HPDE6-E6E7 (cell line): ENCODE measurements at regions not wholly inside any gene's neighbourhood (a gene's known extent, or its start where the extent isn't known, plus 50 kb on each side); places are given as distances from the start of the nearest gene placed in this dataset.
A peak's percentile ranks its signal among the peaks of the same experiment; 100 is the strongest.
"Not testable (repeated sequence)": the region's sequence is repeated elsewhere in the genome, so short reads cannot be mapped to it uniquely, and the experiment has no call there.

ENCODE experiments used
- DNase-seq: peaks from one replicate; pipeline ENCODE4 v3.0.0; 2011; ENCODE audit warnings: missing footprints; ENCODE audit errors: extremely low spot score

DNA sequence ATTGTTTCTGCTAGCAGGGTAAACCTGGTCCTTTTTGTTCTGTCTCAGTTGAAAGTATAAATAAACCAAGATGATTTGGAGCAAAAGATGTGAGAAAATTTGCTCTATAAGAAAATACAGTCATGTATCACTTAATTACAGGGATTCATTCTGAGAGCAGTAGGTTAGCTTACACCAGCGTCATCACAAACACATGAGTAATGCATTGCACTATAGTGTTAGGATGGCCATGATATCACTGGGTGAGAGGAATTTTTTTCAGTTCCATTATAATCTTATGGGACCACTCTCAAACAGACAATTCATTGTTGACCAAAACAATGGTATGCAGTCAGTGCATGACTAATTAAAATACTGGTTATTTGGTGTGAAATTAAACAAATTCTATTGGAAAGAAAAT is 430.9 kb downstream of the CHSY3 start:
- peak; percentile 12 for DNase-seq

DNA sequence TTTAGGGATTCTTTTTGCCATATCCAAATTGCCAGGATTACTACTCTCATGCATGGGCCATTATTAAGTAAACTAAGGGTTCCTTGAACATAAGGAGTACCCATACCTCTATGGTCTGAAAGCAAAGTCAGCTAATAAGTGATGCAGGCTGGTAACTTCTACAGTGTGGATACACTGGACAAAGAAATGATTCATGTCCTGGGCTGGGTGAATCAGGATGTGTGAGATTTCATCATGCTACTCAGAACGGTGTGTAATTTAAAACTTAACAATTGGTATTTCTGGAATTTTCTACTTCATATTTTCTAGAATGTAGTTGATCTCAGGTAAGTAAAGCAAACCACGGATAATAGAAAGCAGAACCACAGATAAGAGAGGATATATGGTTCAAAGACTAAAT is 428.8 kb downstream of the CHSY3 start:
- peak; percentile 48 for DNase-seq

DNA sequence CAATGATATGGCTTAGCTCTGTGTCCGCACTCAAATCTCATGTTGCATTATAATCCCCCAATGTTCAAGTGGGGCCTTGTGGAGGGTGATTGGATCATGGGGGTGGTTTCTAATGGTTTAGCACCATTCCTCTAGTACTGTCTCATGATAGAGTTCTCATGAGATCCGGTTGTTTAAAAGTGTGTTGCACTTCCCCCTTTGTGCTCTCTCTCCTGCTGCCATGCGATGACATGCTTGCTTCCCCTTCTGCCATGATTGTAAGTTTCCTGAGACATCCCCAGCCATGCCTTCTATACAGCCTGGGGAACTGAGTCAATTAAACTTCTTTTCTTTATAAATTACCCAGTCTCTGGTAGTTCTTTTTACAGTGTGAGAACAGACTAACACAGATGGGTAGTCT is 427.1 kb downstream of the CHSY3 start:
- DNase-seq: no peak

DNA sequence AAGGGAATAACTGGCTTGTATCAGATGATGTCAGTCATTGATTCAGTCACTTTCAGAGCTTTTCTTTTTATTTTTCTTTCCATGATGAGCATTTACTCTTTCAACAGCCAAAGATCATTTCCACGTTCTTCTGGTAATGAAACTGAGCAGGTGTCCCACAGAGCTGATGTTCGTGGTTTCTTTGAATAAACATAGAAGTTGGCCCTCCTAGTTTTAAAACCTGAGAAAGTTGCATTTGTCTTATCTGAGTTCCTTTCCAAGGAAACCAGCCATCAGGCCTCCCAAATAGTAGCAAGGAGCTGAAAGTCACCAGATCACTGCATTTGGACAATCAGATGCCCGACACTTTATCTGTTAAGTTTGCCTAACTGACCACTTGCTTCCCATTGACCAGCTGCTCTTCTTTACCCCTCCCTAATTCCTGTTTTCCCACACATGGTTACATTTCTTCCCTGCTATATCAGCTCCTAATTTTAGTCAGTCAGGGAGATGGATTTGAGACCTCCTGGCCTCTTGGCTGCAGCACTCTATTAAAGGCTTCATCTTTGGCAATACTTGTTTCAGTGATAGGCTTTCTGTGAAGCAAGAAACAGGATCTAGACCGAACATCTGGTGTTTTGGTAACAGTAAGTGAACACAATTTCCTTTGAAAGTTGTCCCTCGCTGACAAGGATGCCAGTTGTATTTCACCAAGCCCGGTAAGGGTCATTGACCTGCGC is 420.8 kb downstream of the CHSY3 start:
- no peak for DNase-seq

DNA sequence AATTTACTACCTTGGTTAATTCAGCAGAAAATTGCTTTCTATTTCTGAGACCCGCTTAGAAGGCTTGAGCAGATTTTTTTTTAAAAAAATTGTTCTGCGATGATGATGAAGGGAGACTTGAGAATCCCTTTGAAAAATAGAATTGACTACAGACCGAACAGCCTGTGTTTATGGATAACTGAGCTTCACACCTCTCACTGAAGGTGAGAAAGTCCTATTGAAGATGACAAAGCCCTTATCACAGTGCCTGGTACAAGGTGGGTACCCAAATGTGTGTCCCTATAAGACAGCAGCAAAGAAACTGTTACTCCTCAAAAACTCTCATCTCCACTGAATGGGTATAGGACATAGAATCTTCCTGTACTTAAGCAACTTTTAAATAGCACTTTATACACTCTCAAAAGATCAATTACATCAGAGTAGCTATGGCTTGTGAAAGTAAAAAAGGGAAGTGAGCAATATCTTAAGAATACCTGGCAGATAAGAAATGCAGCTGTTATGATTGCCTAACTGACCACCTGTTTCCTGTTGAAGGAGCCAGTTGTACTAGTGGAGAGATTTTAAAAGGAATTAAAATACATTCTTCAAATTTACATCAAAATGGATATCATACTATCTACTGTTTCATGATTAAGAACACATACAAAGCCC is 419.7 kb downstream of the CHSY3 start:
- peak; percentile 12 for DNase-seq

DNA sequence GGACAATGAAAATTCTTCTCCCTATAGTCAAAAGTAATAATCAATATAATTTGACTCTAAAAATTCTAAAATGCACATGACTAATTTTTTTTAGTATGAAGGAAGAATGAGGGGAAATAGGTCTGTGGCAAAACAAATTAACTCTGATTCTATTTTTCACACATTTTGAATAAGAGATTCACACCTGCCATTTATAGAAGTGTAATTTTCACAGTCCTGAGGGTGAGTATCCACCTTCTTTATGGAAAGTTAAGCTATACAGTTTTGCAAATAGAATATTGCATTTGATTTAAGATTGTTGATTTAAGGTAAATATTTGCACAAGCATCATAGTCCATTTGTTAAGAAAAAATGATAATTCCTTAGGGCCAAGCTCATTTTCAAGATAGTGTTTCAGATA is 417.7 kb downstream of the CHSY3 start:
- DNase-seq: no peak

DNA sequence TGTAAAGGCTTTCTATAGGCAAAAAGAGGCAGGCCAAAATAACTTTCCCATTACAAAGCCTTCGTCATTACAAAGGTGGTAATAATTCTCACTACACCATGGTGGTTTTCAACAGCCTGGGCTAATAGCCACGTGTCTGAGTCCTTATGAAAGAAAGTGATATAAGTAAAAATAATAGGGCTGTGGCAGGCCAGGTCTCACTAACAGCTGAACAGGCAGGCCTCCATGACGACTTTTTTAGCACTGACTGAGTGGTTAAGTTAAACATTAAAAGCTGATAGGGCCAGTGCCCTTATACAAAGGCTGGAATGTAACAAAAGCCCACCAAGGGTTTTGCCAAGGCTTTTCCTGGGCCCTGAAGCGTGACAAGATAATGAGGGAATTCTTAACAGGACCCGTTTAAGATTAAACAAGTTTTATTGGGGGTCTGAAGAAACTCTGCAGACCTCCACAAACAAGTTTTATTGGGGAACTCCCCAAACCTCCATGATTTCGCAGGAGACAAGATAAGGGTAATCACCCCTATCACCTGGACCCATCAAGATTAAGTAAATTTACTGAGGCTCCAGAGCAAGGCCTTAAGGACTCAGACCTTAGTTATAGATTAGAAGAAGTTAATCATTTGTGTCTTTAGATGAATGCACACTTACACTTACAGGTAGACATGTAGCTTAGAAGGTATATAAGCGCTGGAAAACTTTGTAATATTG is 412.9 kb downstream of the CHSY3 start:
- no peak for DNase-seq

DNA sequence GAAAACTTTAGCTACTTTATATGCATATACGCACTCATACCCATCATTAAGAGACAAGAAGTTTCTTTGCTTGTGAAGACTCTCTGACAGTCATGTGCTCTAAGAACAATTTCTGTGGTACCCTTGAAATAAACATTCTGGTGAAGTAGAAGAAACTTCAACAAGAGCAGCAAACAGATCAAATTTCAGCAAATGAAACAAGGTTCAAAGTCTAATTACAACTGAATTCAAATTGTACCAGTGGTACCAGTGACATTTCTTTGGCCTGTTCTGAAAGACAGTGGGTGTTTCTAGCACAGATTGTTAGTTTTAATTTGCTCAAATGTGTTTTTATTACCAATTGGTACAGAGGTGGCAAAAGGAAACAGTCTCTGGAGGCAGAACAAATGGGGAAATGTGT is 391.0 kb downstream of the CHSY3 start:
- DNase-seq: no peak

DNA sequence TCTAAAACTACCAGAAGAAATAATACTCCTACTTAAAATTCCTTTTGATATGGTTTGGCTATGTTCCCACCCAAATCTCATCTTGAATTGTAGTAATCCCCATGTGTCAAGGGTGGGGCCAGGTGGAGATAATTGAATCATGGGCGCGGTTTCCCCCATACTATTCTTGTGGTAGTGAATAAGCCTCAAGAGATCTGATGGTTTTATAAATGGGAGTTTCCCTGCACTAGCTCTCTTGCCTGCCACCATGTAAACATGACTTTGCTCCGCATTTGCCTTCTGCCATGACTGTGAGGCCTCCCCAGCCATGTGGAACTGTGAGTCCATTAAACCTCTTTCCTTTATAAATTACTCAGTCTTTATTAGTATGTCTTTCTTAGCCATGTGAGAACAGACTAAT is 390.5 kb downstream of the CHSY3 start:
- not testable (repeated sequence) for DNase-seq

DNA sequence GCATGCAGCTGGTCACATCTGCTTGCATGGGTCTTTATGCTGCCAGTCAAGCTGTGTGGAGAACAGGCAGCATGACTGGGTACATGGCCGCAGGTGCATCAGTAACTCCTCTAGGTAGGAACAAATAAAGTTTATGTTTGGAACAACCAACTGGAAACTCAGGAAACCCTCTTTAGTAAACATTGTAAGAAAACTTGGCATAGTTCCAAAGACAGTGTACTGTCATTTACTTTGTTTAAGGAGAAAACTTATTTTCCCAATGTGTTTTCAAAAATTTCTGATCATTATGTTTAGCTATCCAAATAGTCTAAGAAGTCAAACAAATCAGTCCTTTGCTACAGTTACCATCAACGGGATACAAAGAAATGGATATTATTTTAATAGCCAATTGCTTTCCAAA is 386.0 kb downstream of the CHSY3 start:
- DNase-seq: peak; percentile 5

DNA sequence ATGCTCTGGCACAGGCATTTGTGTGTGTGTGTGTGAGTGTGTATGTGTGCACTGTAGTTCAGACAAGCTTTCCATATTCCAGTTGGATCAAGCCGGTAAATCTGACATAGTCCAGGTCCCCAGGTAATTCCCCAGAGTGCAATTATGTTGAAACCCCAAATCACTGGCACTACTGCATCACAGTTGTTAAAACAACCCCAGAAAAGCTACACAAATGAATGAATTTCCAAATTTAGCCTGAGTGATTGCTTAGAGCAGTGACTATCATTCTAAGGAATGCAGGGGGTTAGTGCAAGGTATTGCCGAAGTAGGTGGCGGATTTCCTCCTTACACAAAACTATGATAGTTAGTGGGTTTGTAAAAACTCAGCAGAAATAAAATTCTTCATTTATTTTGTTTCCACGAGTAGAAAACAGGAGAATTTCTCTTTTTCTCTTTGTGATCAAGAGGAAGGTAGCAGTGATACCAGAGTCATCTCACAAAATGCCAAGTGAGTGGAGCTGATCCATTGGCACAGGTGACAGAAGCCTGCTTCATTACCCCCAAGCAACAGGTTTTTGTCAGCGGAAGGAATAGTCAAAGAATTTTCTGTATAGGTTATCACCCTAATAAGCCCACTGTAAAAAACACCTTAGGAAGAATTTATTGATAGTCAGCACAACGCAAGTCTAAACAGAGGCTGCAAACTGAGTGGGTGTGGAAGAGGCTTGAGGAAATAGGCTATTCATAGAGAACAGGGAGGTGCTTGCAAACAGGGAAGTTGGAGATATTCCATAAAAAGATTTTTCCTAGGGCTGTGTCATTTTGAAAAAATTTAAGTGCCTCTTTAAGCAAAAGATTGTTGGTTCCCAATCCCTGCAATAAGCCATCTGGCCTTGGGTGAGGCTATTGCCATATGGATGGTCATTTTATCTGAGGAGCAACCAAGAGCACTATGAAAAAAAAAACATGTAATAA is 385.1 kb downstream of the CHSY3 start:
- peak; percentile 63 for DNase-seq

DNA sequence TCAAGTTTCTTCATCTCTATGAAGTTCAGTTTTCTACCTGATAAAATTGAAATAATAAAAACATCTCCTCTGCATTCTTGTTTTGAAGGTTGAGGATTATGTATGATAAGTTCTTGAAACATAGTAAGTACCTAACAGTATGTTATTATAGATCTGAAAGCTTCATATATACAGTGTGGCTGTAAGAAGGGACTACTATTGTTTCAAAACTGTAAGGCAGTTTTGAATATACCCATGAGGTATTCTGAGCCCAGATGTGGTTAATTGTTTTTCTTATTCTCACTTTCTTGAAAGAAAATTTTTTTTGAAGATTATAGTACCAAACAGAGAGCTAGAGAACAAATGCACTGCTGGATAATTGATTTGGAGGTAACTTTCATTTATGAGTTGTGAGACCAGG is 383.2 kb downstream of the CHSY3 start:
- DNase-seq: no peak

DNA sequence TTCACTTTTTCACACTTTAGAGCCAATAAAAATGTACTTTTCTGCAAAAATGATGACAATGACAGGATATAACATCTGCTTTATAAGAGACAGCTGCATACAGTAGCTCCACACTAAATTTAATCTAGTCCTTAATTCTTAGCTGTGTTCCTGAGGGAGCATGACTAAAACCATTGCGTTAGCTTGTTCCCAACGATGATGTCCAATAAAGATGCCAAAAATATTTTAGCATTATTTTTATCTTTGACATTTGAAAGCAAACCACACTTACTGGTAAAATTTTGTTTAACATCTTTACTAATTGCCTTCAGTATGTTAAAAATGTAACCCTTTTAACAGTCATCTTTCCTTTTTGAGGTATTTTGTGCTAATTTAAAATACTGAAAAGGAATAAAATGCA is 382.7 kb downstream of the CHSY3 start:
- no peak for DNase-seq

DNA sequence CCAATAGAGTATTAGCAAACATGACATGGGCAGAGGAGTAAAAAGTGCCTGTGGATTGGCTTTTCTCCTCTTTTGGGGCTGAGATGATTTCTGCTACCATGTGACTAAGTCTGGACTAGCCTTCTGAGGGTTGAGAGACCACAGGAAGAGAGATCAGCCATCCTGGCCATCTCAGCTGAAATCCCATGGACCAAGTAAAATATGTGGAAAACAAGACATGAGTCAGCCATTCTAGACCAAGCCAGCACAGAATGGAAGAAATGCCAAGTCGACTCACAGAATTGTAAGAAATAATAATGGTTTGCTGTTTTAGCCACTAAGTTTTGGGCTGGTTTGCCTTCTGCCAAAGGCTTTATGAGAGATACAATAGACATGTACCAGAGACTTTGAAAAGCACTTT is 377.8 kb downstream of the CHSY3 start:
- DNase-seq: no peak

DNA sequence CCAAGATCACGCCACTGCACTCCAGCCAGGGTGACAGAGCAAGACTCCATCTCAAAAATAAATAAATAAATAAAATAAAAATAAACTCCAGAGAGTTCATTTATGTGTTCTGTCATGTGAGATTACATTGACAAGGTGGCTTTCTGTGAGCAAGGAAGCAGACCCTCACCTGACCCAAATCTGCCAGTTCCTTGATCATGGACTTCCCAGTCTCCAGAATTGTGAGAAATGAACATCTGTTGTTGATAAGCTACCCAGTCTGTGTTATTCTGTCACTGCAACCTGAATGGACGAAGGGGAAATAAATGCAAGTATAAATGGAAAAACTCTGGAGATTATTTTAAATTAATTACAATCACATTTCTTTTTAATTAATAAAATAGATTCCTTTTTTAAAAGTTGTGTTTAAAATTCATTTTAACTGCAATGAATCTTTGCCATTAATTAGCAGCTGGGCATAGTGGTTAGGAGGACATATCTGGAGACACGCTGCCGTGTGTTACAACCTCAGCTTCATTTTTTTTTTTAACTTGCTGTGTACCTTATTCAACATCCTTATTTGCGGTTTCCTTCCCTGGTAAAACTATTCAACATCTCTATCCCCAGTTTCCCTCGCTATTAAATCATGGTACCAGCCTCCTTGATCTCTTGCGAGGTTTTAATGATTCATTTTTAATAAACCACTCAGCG is 376.4 kb downstream of the CHSY3 start:
- DNase-seq: no peak

DNA sequence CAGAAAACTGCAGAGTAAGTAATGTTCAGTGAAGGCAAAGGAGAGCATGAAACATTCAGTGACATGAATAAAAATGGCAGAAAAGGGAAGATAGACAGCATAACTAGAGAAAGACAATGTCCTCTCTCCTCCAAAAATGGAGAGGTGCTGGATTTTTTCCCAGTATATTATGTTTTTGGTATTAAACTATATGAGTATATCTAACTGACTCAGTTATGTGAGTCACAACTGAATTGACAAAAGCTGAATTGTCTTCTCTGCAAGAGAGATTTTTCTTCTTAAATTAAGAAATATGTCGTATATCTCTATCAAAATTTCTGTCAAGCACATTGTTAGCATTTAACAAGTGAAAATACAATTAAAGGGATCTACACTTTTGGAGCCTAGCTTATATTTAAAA is 375.1 kb downstream of the CHSY3 start:
- no peak for DNase-seq

DNA sequence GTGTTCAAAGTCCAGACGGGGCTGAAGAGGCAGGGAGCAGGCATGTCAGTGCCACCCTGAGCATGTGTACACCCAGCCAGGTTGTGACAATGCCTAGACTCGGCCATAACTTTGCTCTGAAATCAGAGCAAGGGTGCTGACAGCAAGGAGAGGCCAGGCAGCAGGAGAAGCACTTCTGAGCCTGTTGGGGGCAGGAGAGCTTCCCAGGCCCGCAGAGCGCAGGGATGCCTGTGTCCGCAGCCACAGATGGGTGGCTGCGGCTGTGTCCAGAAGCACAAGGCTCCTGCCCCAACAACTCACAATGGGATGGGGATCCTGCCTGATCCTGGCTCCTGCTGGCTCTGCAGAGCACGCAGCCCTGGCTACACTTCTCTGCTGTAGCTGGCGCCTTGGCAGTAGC is 373.9 kb downstream of the CHSY3 start:
- no peak for DNase-seq

DNA sequence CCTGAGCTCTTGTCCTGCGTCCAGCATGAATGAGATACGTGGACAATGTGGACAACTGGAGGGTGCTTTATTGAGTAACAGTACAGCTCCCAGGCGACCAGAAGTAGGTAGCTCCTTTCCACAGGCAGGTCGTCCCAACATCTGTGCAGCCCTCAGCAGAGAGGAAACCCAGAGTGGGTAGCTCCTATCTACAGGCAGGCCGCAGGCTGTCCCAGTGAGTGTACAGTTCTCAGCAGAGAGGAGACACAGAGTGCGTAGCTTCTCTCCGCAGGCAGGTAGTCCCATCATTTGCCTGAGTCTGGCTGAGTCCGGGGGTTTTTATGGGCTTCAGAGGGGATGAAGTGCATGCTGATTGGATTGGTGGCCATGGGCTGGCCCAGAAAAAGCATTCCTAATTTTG is 373.3 kb downstream of the CHSY3 start:
- no peak for DNase-seq

DNA sequence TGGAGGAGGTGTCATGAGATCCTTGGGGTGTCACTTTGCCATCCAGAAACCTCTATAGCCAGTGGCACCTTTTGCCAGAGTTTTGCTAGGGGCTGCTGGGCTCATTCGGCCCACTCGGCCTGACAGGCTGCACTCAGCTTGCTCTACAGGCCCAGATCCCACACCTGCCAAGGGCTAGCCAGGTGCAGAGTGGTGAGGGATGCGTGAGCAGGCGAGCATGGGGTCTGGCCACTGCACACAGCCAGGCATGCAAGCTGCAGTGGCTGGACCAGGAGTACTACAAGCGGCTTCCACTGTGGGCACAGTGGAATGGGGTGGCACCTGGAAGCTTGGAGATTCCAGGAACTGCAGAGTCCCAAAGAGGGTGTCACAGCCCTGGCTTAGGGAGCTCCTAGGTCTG is 372.7 kb downstream of the CHSY3 start:
- no peak for DNase-seq

DNA sequence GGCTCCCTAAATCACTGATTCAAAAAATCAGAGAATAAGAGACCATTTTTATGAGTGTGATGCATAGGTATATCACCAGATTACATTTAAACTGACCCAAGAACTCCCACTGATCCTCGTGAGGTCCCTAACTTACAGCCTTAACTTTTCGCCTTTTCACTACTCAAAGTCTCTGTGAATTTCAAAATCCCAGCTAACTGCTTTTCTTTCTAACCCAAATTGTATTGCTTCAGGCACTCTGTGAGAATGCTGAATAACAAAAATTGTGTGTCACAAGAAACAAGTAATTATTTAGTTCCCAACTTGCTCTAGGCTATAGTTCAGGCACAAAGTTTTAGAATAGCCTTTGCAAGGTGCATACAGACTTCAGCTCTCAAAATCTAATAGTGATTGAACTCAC is 368.6 kb downstream of the CHSY3 start:
- no peak for DNase-seq

DNA sequence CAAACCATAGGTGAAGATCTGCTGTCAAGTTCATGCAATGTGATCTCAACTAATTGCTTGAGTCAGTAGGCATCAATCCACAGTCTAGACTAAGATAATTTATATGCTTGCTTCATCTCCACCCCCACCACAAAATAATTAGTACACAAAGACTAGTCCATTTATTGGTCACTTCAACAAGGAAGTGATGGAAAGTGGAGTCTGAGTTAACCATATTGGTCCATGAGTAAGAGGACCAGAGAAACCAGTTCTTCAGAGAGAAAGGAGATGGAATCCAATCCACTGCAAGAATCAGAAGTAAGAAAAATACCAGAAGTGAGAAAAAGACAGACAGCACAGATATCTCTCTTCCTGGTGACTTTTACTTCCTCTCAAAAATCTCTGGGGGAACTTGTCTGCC is 366.5 kb downstream of the CHSY3 start:
- peak; percentile 10 for DNase-seq
